ENCODE measurements at regions not wholly inside any gene's neighbourhood (a gene's known extent, or its start where the extent isn't known, plus 50 kb on each side); places are given as distances from the start of the nearest gene placed in this dataset.

DNA sequence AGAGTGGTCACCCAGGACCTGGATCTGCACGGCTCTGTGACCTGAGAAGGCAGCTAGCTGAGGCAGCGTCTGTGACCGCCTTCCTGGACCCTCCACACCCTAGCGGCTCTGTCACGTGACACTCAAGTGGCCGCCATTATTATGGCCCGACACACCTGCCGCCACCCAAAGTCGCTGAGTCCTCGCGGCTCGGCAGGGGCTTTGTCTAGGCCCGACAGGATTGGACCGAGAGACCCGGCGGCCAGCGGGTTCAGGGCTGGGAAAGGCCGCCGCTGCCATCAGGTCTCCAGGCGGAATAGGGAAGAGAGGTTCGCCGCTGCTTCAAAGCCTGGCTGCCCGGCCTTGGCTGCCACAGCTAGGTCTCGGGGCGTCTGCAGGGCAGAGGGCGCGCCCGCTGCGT is 1162.5 kb upstream of the LRRTM1 start:
- H4K20me1 ChIP-seq (ENCODE audit: insufficient read depth, low read length, poor library complexity, severe bottlenecking) = no peaks in the 10 kb centered on the region
- H3K36me3 ChIP-seq (ENCODE audit: insufficient read depth, low read length) = no peaks in the 10 kb centered on the region
- no peaks in the 10 kb centered on the region for H3K27me3 ChIP-seq (ENCODE audit: insufficient read depth, low read length, poor library complexity, severe bottlenecking)
- TF ChIP-seq, protein P1, sequence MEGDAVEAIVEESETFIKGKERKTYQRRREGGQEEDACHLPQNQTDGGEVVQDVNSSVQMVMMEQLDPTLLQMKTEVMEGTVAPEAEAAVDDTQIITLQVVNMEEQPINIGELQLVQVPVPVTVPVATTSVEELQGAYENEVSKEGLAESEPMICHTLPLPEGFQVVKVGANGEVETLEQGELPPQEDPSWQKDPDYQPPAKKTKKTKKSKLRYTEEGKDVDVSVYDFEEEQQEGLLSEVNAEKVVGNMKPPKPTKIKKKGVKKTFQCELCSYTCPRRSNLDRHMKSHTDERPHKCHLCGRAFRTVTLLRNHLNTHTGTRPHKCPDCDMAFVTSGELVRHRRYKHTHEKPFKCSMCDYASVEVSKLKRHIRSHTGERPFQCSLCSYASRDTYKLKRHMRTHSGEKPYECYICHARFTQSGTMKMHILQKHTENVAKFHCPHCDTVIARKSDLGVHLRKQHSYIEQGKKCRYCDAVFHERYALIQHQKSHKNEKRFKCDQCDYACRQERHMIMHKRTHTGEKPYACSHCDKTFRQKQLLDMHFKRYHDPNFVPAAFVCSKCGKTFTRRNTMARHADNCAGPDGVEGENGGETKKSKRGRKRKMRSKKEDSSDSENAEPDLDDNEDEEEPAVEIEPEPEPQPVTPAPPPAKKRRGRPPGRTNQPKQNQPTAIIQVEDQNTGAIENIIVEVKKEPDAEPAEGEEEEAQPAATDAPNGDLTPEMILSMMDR (conservative IDR thresholded peaks at IDR 0.05; ENCODE audit: low read length) = no peak
- no peak for TF ChIP-seq EZH2phosphoT487 (IDR thresholded peaks at IDR 0.05; ENCODE audit: borderline replicate concordance)
- no peak overlapping the region for H2AFZ ChIP-seq (ENCODE audit: low read length)
- no peak overlapping the region for H3K4me3 ChIP-seq (ENCODE audit: low read length, poor library complexity, severe bottlenecking)
- H3K4me2 ChIP-seq (ENCODE audit: low read depth, low read length, poor library complexity, severe bottlenecking) = no peak overlapping the region
- H3K9ac ChIP-seq (ENCODE audit: low read depth, low read length, poor library complexity, severe bottlenecking) = no peak overlapping the region
- H3K79me2 ChIP-seq (ENCODE audit: insufficient read depth, low read length) = no peaks in the 10 kb centered on the region
- H3F3A ChIP-seq (ENCODE audit: low read depth) = no peaks in the 10 kb centered on the region
- H3K9me2 ChIP-seq (replicated peaks; ENCODE audit: low read depth, low read length) = no peaks in the 10 kb centered on the region
- no peaks in the 10 kb centered on the region for H3K9me3 ChIP-seq (ENCODE audit: insufficient read depth, low read depth, low read length)
- H3K4me1 ChIP-seq (ENCODE audit: insufficient read depth, low read length, poor library complexity, severe bottlenecking) = no peaks in the 10 kb centered on the region

DNA sequence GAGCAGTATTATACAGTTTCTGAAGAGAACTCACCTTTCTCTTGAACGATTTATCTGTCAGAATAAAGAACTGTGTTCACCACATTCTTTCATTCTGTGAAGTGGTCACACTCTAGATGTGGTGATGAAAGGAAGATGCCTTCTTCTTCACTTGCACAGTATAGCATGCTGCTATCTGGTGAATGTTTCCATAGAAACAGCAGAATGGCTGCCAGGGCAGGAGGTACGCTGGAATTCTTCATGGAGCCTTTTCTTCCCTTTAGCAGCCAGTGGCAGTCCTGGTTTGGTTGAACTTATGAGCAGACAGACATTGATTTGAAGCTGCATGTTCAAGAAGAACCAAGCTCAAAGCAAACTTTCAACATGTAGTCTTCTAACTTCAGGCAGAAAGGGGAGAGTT is 1157.9 kb upstream of the LRRTM1 start:
- Histone ChIP-seq H4K20me1 (ENCODE audit: insufficient read depth, low read length, poor library complexity, severe bottlenecking) (no peaks in the 10 kb centered on the region), H2AFZ (ENCODE audit: low read length) (no peak overlapping the region), H3K79me2 (ENCODE audit: insufficient read depth, low read length) (no peaks in the 10 kb centered on the region), H3K4me2 (ENCODE audit: low read depth, low read length, poor library complexity, severe bottlenecking) (no peak overlapping the region), H3K4me1 (ENCODE audit: insufficient read depth, low read length, poor library complexity, severe bottlenecking) (no peaks in the 10 kb centered on the region), H3K4me3 (ENCODE audit: low read length, poor library complexity, severe bottlenecking) (no peak overlapping the region), H3K27me3 (ENCODE audit: insufficient read depth, low read length, poor library complexity, severe bottlenecking) (no peaks in the 10 kb centered on the region), H3K9me3 (ENCODE audit: insufficient read depth, low read depth, low read length) (no peaks in the 10 kb centered on the region), H3F3A (ENCODE audit: low read depth) (no peaks in the 10 kb centered on the region), H3K9me2 (replicated peaks; ENCODE audit: low read depth, low read length) (no peaks in the 10 kb centered on the region), H3K36me3 (ENCODE audit: insufficient read depth, low read length) (no peaks in the 10 kb centered on the region), H3K9ac (ENCODE audit: low read depth, low read length, poor library complexity, severe bottlenecking) (no peak overlapping the region)
- TF ChIP-seq, protein P1 (conservative IDR thresholded peaks at IDR 0.05; ENCODE audit: low read length) = no peak
- no peak for TF ChIP-seq EZH2phosphoT487 (IDR thresholded peaks at IDR 0.05; ENCODE audit: borderline replicate concordance)

GRCh38 chr2:81445176-81445575 is 1140.6 kb upstream of the LRRTM1 start:
- Histone ChIP-seq H3K9ac (ENCODE audit: low read depth, low read length, poor library complexity, severe bottlenecking) (no peak overlapping the region), H3K9me3 (ENCODE audit: insufficient read depth, low read depth, low read length) (0 out of 2 replicates have a peak, but pooled peaks cover 2% of the 10 kb centered on the region), H3K4me2 (ENCODE audit: low read depth, low read length, poor library complexity, severe bottlenecking) (no peak overlapping the region), H3K9me2 (replicated peaks; ENCODE audit: low read depth, low read length) (no peaks in the 10 kb centered on the region), H3K27me3 (ENCODE audit: insufficient read depth, low read length, poor library complexity, severe bottlenecking) (no peaks in the 10 kb centered on the region), H4K20me1 (ENCODE audit: insufficient read depth, low read length, poor library complexity, severe bottlenecking) (no peaks in the 10 kb centered on the region), H3F3A (ENCODE audit: low read depth) (no peaks in the 10 kb centered on the region), H3K79me2 (ENCODE audit: insufficient read depth, low read length) (no peaks in the 10 kb centered on the region), H3K4me1 (ENCODE audit: insufficient read depth, low read length, poor library complexity, severe bottlenecking) (no peaks in the 10 kb centered on the region), H3K36me3 (ENCODE audit: insufficient read depth, low read length) (no peaks in the 10 kb centered on the region), H2AFZ (ENCODE audit: low read length) (no peak overlapping the region), H3K4me3 (ENCODE audit: low read length, poor library complexity, severe bottlenecking) (no peak overlapping the region)
- TF ChIP-seq, protein P1 (conservative IDR thresholded peaks at IDR 0.05; ENCODE audit: low read length) = no peak
- TF ChIP-seq EZH2phosphoT487 (IDR thresholded peaks at IDR 0.05; ENCODE audit: borderline replicate concordance) = no peak

All from Loucy (cell line).